GM23248 (cell line): ENCODE measurements at regions not wholly inside any gene's neighbourhood (a gene's known extent, or its start where the extent isn't known, plus 50 kb on each side); places are given as distances from the start of the nearest gene placed in this dataset.
"Not testable (repeated sequence)": the region's sequence is repeated elsewhere in the genome, so short reads cannot be mapped to it uniquely, and the experiment has no call there.

Experiments used
- DNase-seq: peaks from one replicate; pipeline ENCODE4 v3.0.0-alpha.2; 2015
- H2AFZ ChIP-seq: fragments of 200-600 bp; sonication (generic); 2 replicates; pipeline ENCODE4 v1.6.1; 2016; ENCODE audit warnings: antibody characterized with exemption
- H3F3A ChIP-seq: fragments of 200-600 bp; sonication (generic); 2 replicates; pipeline ENCODE4 v1.6.1; 2016; ENCODE audit warnings: mild to moderate bottlenecking, antibody characterized with exemption, mixed run types; ENCODE audit not compliant: insufficient read depth
- H3K27ac ChIP-seq: fragments of 200-600 bp; sonication (generic); 2 replicates; pipeline ENCODE4 v1.5.1; 2016; ENCODE audit warnings: mild to moderate bottlenecking
- H3K27me3 ChIP-seq: fragments of 200-600 bp; sonication (generic); replicated peaks from 2 replicates; pipeline ENCODE4 v1.6.1; 2016; ENCODE audit warnings: mild to moderate bottlenecking; ENCODE audit not compliant: insufficient read depth
- H3K36me3 ChIP-seq: fragments of 200-600 bp; sonication (generic); 2 replicates; pipeline ENCODE4 v1.6.1; 2016; ENCODE audit warnings: low read depth, mild to moderate bottlenecking
- H3K4me1 ChIP-seq: fragments of 200-600 bp; sonication (generic); 2 replicates; pipeline ENCODE4 v1.6.1; 2016; ENCODE audit warnings: mild to moderate bottlenecking; ENCODE audit not compliant: insufficient read depth
- H3K4me2 ChIP-seq: fragments of 200-600 bp; sonication (generic); one replicate; pipeline ENCODE4 v1.6.1; 2016; ENCODE audit warnings: mild to moderate bottlenecking; ENCODE audit not compliant: unreplicated experiment
- H3K4me3 ChIP-seq: fragments of 200-600 bp; sonication (generic); 2 replicates; pipeline ENCODE4 v1.5.1; 2016; ENCODE audit warnings: mild to moderate bottlenecking
- H3K79me2 ChIP-seq: fragments of 200-600 bp; sonication (generic); 2 replicates; pipeline ENCODE4 v1.6.1; 2016; ENCODE audit warnings: mild to moderate bottlenecking; ENCODE audit not compliant: insufficient read depth
- H3K9ac ChIP-seq: fragments of 200-600 bp; sonication (generic); 2 replicates; pipeline ENCODE4 v1.6.1; 2016; ENCODE audit warnings: mild to moderate bottlenecking
- H3K9me2 ChIP-seq: fragments of 200-600 bp; sonication (generic); 2 replicates; pipeline ENCODE4 v1.6.1; 2016; ENCODE audit warnings: mixed run types, mild to moderate bottlenecking, moderate library complexity; ENCODE audit not compliant: insufficient read depth
- H3K9me3 ChIP-seq: fragments of 200-600 bp; sonication (generic); one replicate; pipeline ENCODE4 v1.6.1; 2017; ENCODE audit warnings: low read depth
- H4K20me1 ChIP-seq: fragments of 200-600 bp; sonication (generic); 2 replicates; pipeline ENCODE4 v1.6.0; 2016; ENCODE audit not compliant: insufficient read depth
- EZH2 ChIP-seq: fragments of 200-600 bp; sonication (generic); IDR thresholded peaks from 2 replicates; pipeline ENCODE4 v1.6.1; 2018; ENCODE audit warnings: antibody characterized with exemption, mild to moderate bottlenecking; ENCODE audit not compliant: insufficient read depth, poor library complexity, severe bottlenecking
- EZH2phosphoT487 ChIP-seq: fragments of 200-600 bp; sonication (generic); IDR thresholded peaks from 2 replicates; pipeline ENCODE4 v1.6.1; 2018; ENCODE audit warnings: antibody characterized with exemption, moderate library complexity, mild to moderate bottlenecking, low read depth; ENCODE audit not compliant: insufficient read depth
- WGBS, 2 experiments: methylation state at CpG; one replicate each; pipeline ENCODE4 v1.1.6; 2015 to 2017; ENCODE audit warnings: low lambda C conversion rate in 2 of 2, low coverage in 1 of 2; ENCODE audit errors: missing lambda C conversion rate in 2 of 2; 5-methylcytosine and 5-hydroxymethylcytosine counted together
- in situ Hi-C: fragments of 300-500 bp; cut with MboI; formaldehyde crosslinking; loops from 2 replicates; pipeline ENCODE4 v1.15.0; 2020

- 41% methylated on average over 21 to 25 of the region's 28 CpGs for WGBS, 2 experiments
- no peaks in the 10 kb centered on the region for H3K79me2 ChIP-seq
These were observed 169.4 kb downstream of the TBC1D2B start for GRCh38 chr15:77907824-77908751.

GRCh38 chr15:77906062-77906990, 171.2 kb downstream of the TBC1D2B start:
- H4K20me1 ChIP-seq, H3K4me2 ChIP-seq, H2AFZ ChIP-seq, DNase-seq, H3K9me2 ChIP-seq, H3K4me3 ChIP-seq, H3K9ac ChIP-seq, H3K79me2 ChIP-seq, H3K27me3 ChIP-seq, H3K27ac ChIP-seq, H3K9me3 ChIP-seq, in situ Hi-C loops, H3F3A ChIP-seq, H3K4me1 ChIP-seq, H3K36me3 ChIP-seq: not testable (repeated sequence)
- 60% methylated on average over 15 to 16 of the region's 17 CpGs for WGBS, 2 experiments

More at GRCh38 chr15:77907824-77908751, 169.4 kb downstream of the TBC1D2B start:
- H3K27me3 ChIP-seq: no peaks in the 10 kb centered on the region
- no peaks in the 10 kb centered on the region for H3F3A ChIP-seq
- DNase-seq: peak; percentile 76
- H4K20me1 ChIP-seq: no peaks in the 10 kb centered on the region
- TF ChIP-seq EZH2phosphoT487 (no peak), EZH2 (no peak)
- H3K36me3 ChIP-seq: no peaks in the 10 kb centered on the region
- H2AFZ ChIP-seq: no peak overlapping the region
- H3K9me3 ChIP-seq: no peaks in the 10 kb centered on the region
- in situ Hi-C loops: no loop called here
- H3K9me2 ChIP-seq: no peaks in the 10 kb centered on the region
- no peak overlapping the region for H3K9ac ChIP-seq
- no peak overlapping the region for H3K4me3 ChIP-seq
- no peaks in the 10 kb centered on the region for H3K4me1 ChIP-seq
- H3K4me2 ChIP-seq: no peak overlapping the region
- H3K27ac ChIP-seq: no peak overlapping the region

- Histone ChIP-seq H3K79me2 (no peaks in the 10 kb centered on the region), H3K27ac (no peak overlapping the region), H3K9ac (no peak overlapping the region), H3K4me1 (no peaks in the 10 kb centered on the region), H3K9me2 (no peaks in the 10 kb centered on the region), H3F3A (no peaks in the 10 kb centered on the region), H4K20me1 (no peaks in the 10 kb centered on the region), H3K9me3 (no peaks in the 10 kb centered on the region), H3K4me2 (no peak overlapping the region), H3K27me3 (no peaks in the 10 kb centered on the region), H3K36me3 (no peaks in the 10 kb centered on the region), H2AFZ (no peak overlapping the region), H3K4me3 (no peak overlapping the region)
- TF ChIP-seq EZH2phosphoT487 (no peak), EZH2 (no peak)
- WGBS, 2 experiments: 55 to 62% methylated on average over 13 of the region's 13 CpGs
- in situ Hi-C loops: no loop called here
- no peak for DNase-seq
These were observed 172.1 kb downstream of the TBC1D2B start for GRCh38 chr15:77905301-77905920.

GRCh38 chr15:77904901-77905300, 172.6 kb downstream of the TBC1D2B start:
- DNase-seq: no peak
- Histone ChIP-seq H3K27ac (no peak overlapping the region), H3K27me3 (no peaks in the 10 kb centered on the region), H4K20me1 (no peaks in the 10 kb centered on the region), H3K4me3 (no peak overlapping the region), H2AFZ (no peak overlapping the region), H3K9me3 (no peaks in the 10 kb centered on the region), H3K36me3 (no peaks in the 10 kb centered on the region), H3F3A (no peaks in the 10 kb centered on the region), H3K79me2 (no peaks in the 10 kb centered on the region), H3K9me2 (no peaks in the 10 kb centered on the region), H3K9ac (no peak overlapping the region), H3K4me2 (no peak overlapping the region), H3K4me1 (no peaks in the 10 kb centered on the region)
- 53 to 56% methylated on average over 5 of the region's 5 CpGs for WGBS, 2 experiments
- no peak for TF ChIP-seq EZH2phosphoT487
- TF ChIP-seq EZH2: no peak
- in situ Hi-C loops: no loop called here
